NB4 (cell line): ENCODE measurements at regions not wholly inside any gene's neighbourhood (a gene's known extent, or its start where the extent isn't known, plus 50 kb on each side); places are given as distances from the start of the nearest gene placed in this dataset.

Source experiments
- DNase-seq: peaks from one replicate; pipeline ENCODE4 v3.0.0; 2010; ENCODE audit warnings: low read depth
- H3K4me3 ChIP-seq: one replicate; pipeline ENCODE4 v1.5.1; 2011; ENCODE audit warnings: mild to moderate bottlenecking, low read depth, low read length, moderate library complexity
- MAX ChIP-seq: IDR thresholded peaks from 2 replicates; pipeline ENCODE4 v1.6.1; 2011; ENCODE audit warnings: low read depth, low read length
- MYC ChIP-seq: IDR thresholded peaks from 2 replicates; pipeline ENCODE4 v1.6.1; 2011; ENCODE audit warnings: low read depth, low read length
- POLR2A ChIP-seq: IDR thresholded peaks from 2 replicates; pipeline ENCODE4 v1.6.1; 2011; ENCODE audit warnings: mild to moderate bottlenecking; ENCODE audit not compliant: insufficient read length; ENCODE audit errors: extremely low read depth
- TF ChIP-seq, protein P1 (sequence below): IDR thresholded peaks from one replicate; pipeline ENCODE4 v1.5.1; 2012; ENCODE audit warnings: low read depth, low read length

DNA sequence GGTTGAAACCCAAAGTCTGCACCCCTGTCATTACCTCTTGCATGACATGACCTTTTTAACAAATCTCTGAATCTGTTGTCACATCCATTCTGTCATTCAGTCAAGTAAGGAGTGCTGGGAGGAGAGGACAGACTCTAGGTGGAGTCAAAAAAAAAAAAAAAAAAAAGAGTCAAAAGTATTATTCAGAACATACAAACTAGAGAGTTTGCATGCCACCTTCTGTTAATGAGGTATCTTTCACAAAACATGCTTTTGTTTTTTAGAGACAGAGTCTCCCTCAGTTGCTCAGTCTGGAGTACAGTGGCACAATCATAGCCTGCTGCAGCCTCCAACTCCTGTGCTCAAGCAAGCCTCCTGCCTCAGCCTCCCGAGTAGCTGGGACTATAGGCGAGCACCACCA is 81.6 kb upstream of the ARMC3 start:
- no peak overlapping the region for H3K4me3 ChIP-seq
- no peak for TF ChIP-seq MYC
- TF ChIP-seq POLR2A: no peak
- TF ChIP-seq, protein P1, sequence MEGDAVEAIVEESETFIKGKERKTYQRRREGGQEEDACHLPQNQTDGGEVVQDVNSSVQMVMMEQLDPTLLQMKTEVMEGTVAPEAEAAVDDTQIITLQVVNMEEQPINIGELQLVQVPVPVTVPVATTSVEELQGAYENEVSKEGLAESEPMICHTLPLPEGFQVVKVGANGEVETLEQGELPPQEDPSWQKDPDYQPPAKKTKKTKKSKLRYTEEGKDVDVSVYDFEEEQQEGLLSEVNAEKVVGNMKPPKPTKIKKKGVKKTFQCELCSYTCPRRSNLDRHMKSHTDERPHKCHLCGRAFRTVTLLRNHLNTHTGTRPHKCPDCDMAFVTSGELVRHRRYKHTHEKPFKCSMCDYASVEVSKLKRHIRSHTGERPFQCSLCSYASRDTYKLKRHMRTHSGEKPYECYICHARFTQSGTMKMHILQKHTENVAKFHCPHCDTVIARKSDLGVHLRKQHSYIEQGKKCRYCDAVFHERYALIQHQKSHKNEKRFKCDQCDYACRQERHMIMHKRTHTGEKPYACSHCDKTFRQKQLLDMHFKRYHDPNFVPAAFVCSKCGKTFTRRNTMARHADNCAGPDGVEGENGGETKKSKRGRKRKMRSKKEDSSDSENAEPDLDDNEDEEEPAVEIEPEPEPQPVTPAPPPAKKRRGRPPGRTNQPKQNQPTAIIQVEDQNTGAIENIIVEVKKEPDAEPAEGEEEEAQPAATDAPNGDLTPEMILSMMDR: no peak
- no peak for TF ChIP-seq MAX
- DNase-seq: no peak

- no peak overlapping the region for H3K4me3 ChIP-seq
- no peak for DNase-seq
- TF ChIP-seq, protein P1: no peak
- TF ChIP-seq MAX: no peak
- no peak for TF ChIP-seq MYC
- TF ChIP-seq POLR2A: no peak
Observed at GRCh38 chr10:22839639-22840038, 88.2 kb upstream of the ARMC3 start.

- no peak for DNase-seq
- H3K4me3 ChIP-seq: no peak overlapping the region
- TF ChIP-seq MAX (no peak), POLR2A (no peak), MYC (no peak)
- TF ChIP-seq, protein P1: no peak
Observed at GRCh38 chr10:22837771-22838170, 90.1 kb upstream of the ARMC3 start.

DNA sequence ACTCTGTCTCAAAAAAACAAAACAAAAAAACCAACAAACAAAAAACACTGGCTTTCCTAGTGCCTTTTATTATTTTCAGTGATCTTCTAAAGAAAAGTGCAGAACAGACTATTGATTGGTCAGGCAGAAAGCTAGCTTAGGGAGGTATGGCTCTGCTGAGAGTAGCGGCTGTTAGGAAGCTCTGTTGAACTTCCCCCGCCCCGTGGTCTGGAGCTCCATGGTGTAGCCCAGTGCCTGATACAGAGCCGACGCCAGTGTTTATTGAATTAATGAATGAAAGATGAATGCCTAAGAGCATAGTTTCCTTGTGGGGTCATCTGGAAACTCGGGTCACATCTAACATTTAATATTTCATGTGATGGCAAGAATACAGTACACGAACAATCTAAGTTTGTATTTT is 90.5 kb upstream of the ARMC3 start:
- no peak for TF ChIP-seq MAX
- TF ChIP-seq, protein P1: no peak
- TF ChIP-seq MYC: no peak
- no peak for TF ChIP-seq POLR2A
- no peak overlapping the region for H3K4me3 ChIP-seq
- no peak for DNase-seq

- H3K4me3 ChIP-seq: no peak overlapping the region
- TF ChIP-seq POLR2A: no peak
- no peak for TF ChIP-seq MAX
- TF ChIP-seq, protein P1: no peak
- no peak for TF ChIP-seq MYC
- no peak for DNase-seq
Observed at GRCh38 chr10:22834471-22834870, 93.4 kb upstream of the ARMC3 start.

- TF ChIP-seq MYC (no peak), POLR2A (no peak), MAX (no peak)
- TF ChIP-seq, protein P1: no peak
- DNase-seq: no peak
- no peak overlapping the region for H3K4me3 ChIP-seq
Observed at GRCh38 chr10:22833781-22834180, 94.1 kb upstream of the ARMC3 start.
